Upper lobe of left lung (tissue), 6 donors: ENCODE measurements at regions not wholly inside any gene's neighbourhood (a gene's known extent, or its start where the extent isn't known, plus 50 kb on each side); places are given as distances from the start of the nearest gene placed in this dataset.

Source experiments
- ATAC-seq, 2 donors: fragments of 200-7000 bp; cut with Tn5 transposase; one replicate each; pipeline ENCODE4 v1.9.1; 2022; ENCODE audit warnings: mild to moderate bottlenecking in 2 of 2, moderate library complexity in 2 of 2; ENCODE audit not compliant: low FRiP score in 2 of 2
- DNase-seq, 2 donors: peaks; one replicate each; pipeline ENCODE4 v3.0.0-alpha.2; 2019 to 2020
- H3K27ac ChIP-seq, 4 donors: fragments of 200-600 bp; sonication (generic); one replicate each; pipeline ENCODE4 v1.5.1; 2016 to 2019
- H3K27me3 ChIP-seq, 4 donors: fragments of 200-600 bp; sonication (generic); one replicate each; pipeline ENCODE4 v1.5.1; 2017 to 2019
- H3K36me3 ChIP-seq, 4 donors: fragments of 200-600 bp; sonication (generic); one replicate each; pipeline ENCODE4 v1.5.1; 2016 to 2019
- H3K4me1 ChIP-seq, 4 donors: fragments of 200-600 bp; sonication (generic); one replicate each; pipeline ENCODE4 v1.5.1; 2018 to 2019
- H3K4me3 ChIP-seq, 4 donors: fragments of 200-600 bp; sonication (generic); one replicate each; pipeline ENCODE4 v1.5.1; 2017 to 2019; ENCODE audit warnings: mild to moderate bottlenecking in 2 of 4, moderate library complexity in 1 of 4
- H3K9me3 ChIP-seq, 4 donors: fragments of 200-600 bp; sonication (generic); one replicate each; pipeline ENCODE4 v1.5.1; 2018 to 2019
- EP300 ChIP-seq, 4 donors: sonication (generic); formaldehyde crosslinking; IDR thresholded peaks; one replicate each; pipeline ENCODE4 v1.5.1; 2017; ENCODE audit warnings: antibody characterized with exemption in 4 of 4, control low read depth in 2 of 4
- POLR2A ChIP-seq, 4 donors: fragments of 450-650 bp; IDR thresholded peaks; one replicate each; pipeline ENCODE4 v1.5.1; 2016 to 2017; ENCODE audit warnings: antibody characterized with exemption in 4 of 4, mild to moderate bottlenecking in 2 of 4
- POLR2AphosphoS5 ChIP-seq, 2 donors: sonication (generic); formaldehyde crosslinking; IDR thresholded peaks; one replicate each; pipeline ENCODE4 v1.5.1; 2017; ENCODE audit warnings: antibody characterized with exemption in 2 of 2
- WGBS, 2 donors: methylation state at CpG; one replicate each; pipeline ENCODE4 v1.1.5; 2017 to 2018; 5-methylcytosine and 5-hydroxymethylcytosine counted together
- TF ChIP-seq, protein P1 (sequence below), 6 experiments: fragments of 450-650 bp in 4 of 6; fragments of 200-600 bp in 2 of 6; sonication (generic) in 2 of 6; IDR thresholded peaks; one replicate each; pipeline ENCODE4 v1.5.1; 2016 to 2019; ENCODE audit warnings: antibody characterized with exemption in 6 of 6
- donor health status: DM: no; HTN: no; CAD: no; lungs with moderate emphysema.
- donor health status: DM: no; HTN: yes; CAD: no; lungs with severe emphysema.

DNA sequence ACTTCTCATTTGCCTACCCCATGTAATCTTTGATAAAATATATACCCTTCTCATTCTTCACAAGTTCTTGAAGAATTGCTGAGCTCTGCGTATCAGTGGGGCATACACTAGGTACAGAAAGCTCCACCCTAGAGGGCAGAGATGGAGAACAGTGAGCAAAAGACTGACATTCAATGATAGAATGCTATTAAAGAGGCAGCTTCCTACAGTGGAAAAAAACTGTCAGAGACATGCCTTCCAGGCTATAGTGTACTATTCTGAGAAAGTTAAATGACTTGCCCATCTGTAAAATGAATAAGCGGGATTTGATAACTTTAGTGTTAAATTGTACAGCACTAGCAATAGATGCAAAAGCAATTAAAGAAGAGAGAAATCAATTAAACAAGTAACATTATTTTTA lies 172.8 kb downstream of the SUCNR1 start:
- Histone ChIP-seq H3K9me3 (no peaks in the 10 kb centered on the region), H3K27ac (no peak overlapping the region), H3K36me3 (no peaks in the 10 kb centered on the region), H3K4me1 (no peaks in the 10 kb centered on the region), H3K4me3 (no peak overlapping the region), H3K27me3 (no peaks in the 10 kb centered on the region)
- no peak for TF ChIP-seq POLR2A (IDR thresholded peaks at IDR 0.05)
- DNase-seq (no peak), ATAC-seq (no peak)
- 92 to 98% methylated on average over 2 of the region's 2 CpGs for WGBS, 2 donors

DNA sequence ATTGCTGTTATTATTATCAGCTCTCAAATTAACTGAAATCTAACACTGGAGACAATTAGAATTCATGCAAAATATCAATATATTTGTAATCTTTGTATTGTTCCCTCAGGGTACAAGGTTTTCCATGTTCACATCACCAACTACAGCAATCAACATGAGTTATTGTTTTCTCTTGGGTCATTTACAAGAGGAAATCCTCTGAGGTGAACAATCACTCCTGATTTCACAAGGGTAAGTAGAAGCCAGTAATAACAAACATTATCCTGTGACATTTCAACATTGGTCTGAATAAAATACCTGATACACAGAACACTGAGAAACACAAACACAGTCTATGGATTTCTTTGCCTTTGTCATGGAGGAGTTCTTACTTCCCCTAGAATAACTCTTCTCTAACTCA lies 174.0 kb downstream of the SUCNR1 start:
- H3K4me3 ChIP-seq: no peak overlapping the region
- TF ChIP-seq EP300 (IDR thresholded peaks at IDR 0.05) (no peak), POLR2AphosphoS5 (IDR thresholded peaks at IDR 0.05) (no peak), POLR2A (IDR thresholded peaks at IDR 0.05) (no peak)
- TF ChIP-seq, protein P1, sequence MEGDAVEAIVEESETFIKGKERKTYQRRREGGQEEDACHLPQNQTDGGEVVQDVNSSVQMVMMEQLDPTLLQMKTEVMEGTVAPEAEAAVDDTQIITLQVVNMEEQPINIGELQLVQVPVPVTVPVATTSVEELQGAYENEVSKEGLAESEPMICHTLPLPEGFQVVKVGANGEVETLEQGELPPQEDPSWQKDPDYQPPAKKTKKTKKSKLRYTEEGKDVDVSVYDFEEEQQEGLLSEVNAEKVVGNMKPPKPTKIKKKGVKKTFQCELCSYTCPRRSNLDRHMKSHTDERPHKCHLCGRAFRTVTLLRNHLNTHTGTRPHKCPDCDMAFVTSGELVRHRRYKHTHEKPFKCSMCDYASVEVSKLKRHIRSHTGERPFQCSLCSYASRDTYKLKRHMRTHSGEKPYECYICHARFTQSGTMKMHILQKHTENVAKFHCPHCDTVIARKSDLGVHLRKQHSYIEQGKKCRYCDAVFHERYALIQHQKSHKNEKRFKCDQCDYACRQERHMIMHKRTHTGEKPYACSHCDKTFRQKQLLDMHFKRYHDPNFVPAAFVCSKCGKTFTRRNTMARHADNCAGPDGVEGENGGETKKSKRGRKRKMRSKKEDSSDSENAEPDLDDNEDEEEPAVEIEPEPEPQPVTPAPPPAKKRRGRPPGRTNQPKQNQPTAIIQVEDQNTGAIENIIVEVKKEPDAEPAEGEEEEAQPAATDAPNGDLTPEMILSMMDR (IDR thresholded peaks at IDR 0.05): no peak
- no peaks in the 10 kb centered on the region for H3K36me3 ChIP-seq
- no peaks in the 10 kb centered on the region for H3K4me1 ChIP-seq
- H3K27ac ChIP-seq: no peak overlapping the region
- no peaks in the 10 kb centered on the region for H3K27me3 ChIP-seq
- no peaks in the 10 kb centered on the region for H3K9me3 ChIP-seq
- no peak for ATAC-seq
- DNase-seq: no peak

DNA sequence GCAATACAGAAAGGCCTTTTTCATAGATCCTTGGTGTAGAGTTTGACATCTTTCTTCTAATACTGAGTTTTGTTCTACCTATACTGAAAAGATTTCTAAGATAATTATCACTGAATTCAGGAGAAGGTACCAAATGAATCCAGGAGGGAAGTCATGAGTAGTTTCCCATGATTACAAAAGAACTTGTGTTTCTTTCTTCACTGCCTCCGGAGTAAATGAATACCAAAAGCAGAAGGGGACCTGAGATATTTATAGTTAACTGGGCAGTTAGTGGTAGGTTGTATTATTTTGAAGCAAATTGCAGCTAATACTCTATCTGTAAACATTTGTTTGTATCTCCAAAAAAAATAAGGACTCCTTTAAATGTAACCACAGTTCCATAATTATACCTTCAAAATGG lies 175.4 kb downstream of the SUCNR1 start:
- H3K9me3 ChIP-seq: no peaks in the 10 kb centered on the region
- H3K27ac ChIP-seq: no peak overlapping the region
- H3K4me1 ChIP-seq: no peaks in the 10 kb centered on the region
- 43 to 53% methylated on average over 1 of the region's 1 CpG for WGBS, 2 donors
- ATAC-seq: no peak
- no peaks in the 10 kb centered on the region for H3K36me3 ChIP-seq
- DNase-seq: no peak
- no peak overlapping the region for H3K4me3 ChIP-seq
- TF ChIP-seq POLR2A (IDR thresholded peaks at IDR 0.05) (no peak), EP300 (IDR thresholded peaks at IDR 0.05) (no peak)
- no peaks in the 10 kb centered on the region for H3K27me3 ChIP-seq

DNA sequence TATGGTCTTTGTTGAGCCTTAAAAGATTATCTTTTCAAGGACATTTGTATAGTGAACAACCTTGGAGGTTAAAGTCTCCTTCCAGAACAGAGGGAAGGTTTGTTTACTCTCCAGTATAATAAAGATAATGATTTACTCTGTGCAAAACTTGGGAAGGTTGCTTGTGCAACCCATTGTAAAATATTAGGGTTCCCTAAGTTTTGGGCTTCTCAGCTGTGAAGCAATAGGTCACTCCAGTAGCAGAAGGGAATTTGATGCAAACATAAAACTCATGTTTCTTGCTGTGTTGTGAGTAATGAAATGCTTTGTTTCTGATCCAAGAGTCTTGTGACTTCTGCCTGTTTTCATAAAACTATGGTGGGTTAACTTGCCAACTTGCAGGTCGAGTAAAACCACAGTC lies 177.5 kb downstream of the SUCNR1 start:
- no peak for ATAC-seq
- TF ChIP-seq POLR2A (IDR thresholded peaks at IDR 0.05) (no peak), EP300 (IDR thresholded peaks at IDR 0.05) (no peak), POLR2AphosphoS5 (IDR thresholded peaks at IDR 0.05) (no peak)
- TF ChIP-seq, protein P1 (IDR thresholded peaks at IDR 0.05): no peak
- WGBS, 2 donors: 63 to 69% methylated on average over 1 of the region's 1 CpG
- DNase-seq: no peak
- Histone ChIP-seq H3K36me3 (no peaks in the 10 kb centered on the region), H3K27ac (no peak overlapping the region), H3K27me3 (no peaks in the 10 kb centered on the region), H3K4me1 (no peaks in the 10 kb centered on the region), H3K4me3 (no peak overlapping the region), H3K9me3 (no peaks in the 10 kb centered on the region)

DNA sequence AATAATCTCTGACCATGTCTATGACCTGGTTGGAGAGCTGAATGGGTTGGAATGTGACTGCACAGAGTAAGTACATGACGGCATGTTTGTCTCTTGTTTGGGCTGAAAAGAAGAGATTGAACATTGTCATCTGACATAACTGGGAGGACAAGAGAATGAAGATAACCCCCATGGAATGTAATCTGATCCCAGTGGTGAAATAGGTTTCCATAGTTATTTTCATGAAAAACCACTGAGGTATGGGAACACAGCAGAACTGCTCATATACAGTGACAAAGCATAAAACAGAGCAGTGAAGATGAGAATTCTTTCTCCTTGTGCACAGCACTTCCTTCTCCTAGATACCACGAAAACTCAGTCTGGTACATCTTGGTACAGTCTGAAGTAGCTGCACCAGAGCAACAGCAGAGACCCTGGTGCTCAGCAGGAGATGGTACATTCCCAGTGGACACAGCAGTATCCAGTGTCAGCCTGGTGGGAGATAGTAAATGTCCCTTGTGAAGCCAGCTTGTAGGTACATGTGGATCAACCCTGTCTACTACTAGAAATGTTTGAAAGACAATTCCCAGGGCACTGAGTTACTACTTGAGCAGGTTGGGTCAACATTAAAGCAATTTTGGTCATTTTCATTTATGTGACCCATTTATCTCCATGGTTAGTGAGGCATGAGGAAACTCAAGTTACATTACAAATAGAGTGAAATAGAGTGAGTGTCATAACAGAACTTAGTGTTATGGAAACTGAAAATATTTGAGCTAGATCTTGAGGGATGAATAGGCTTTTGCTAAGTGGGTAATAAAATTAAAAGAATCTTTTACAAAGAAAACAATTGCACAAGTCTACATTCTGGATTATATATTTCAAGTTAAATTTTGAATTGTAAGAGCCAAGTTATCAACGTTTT lies 178.3 kb downstream of the SUCNR1 start:
- peak in 1 of 2 donors; percentile 26 for ATAC-seq
- WGBS, 2 donors: 69 to 74% methylated on average over 3 of the region's 3 CpGs
- H3K36me3 ChIP-seq: no peaks in the 10 kb centered on the region
- H3K4me1 ChIP-seq: no peaks in the 10 kb centered on the region
- H3K4me3 ChIP-seq: no peak overlapping the region
- TF ChIP-seq POLR2AphosphoS5 (IDR thresholded peaks at IDR 0.05) (no peak), POLR2A (IDR thresholded peaks at IDR 0.05) (no peak), EP300 (IDR thresholded peaks at IDR 0.05) (no peak)
- TF ChIP-seq, protein P1 (IDR thresholded peaks at IDR 0.05): no peak
- H3K27me3 ChIP-seq: no peaks in the 10 kb centered on the region
- H3K9me3 ChIP-seq: no peaks in the 10 kb centered on the region
- no peak for DNase-seq
- H3K27ac ChIP-seq: peak overlapping the region in 1 of 4 donors; percentile 3

DNA sequence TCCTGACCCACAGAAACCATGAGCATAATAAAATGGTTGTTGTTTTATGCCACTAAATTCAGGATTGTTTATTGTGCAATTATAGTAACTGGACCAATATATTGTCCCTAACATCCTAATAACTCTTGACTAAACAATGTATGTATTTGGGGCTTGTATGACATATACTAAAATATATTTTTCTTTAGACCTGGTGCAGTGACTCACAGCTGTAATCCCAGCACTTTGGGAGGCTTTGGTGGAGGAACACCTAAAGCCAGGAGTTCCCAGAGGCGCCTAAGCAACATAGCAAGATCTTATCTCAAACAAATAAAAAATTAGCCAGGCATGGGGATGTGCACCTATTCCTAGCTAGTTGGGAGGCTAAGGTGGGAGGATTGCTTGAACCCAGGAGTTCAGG lies 180.4 kb downstream of the SUCNR1 start:
- H3K9me3 ChIP-seq: no peaks in the 10 kb centered on the region

More for the DNA sequence above, 180.4 kb downstream of the SUCNR1 start:
- H3K4me1 ChIP-seq: no peaks in the 10 kb centered on the region
- H3K27ac ChIP-seq: no peak overlapping the region
- 92 to 94% methylated on average over 1 of the region's 1 CpG for WGBS, 2 donors
- ATAC-seq (no peak), DNase-seq (no peak)
- H3K36me3 ChIP-seq: no peaks in the 10 kb centered on the region
- TF ChIP-seq POLR2A (IDR thresholded peaks at IDR 0.05) (no peak), EP300 (IDR thresholded peaks at IDR 0.05) (no peak), POLR2AphosphoS5 (IDR thresholded peaks at IDR 0.05) (no peak)
- TF ChIP-seq, protein P1 (IDR thresholded peaks at IDR 0.05): no peak
- H3K4me3 ChIP-seq: no peak overlapping the region
- H3K27me3 ChIP-seq: no peaks in the 10 kb centered on the region
